PC-9 (cell line): ENCODE measurements at regions not wholly inside any gene's neighbourhood (a gene's known extent, or its start where the extent isn't known, plus 50 kb on each side); places are given as distances from the start of the nearest gene placed in this dataset.

ENCODE experiments used
- CTCF ChIP-seq: fragments of 200-600 bp; sonication (generic); conservative IDR thresholded peaks from 2 replicates; pipeline ENCODE4 v1.6.1; 2017; ENCODE audit warnings: mixed run types, antibody characterized with exemption, mild to moderate bottlenecking, moderate library complexity
- EZH2 ChIP-seq: fragments of 200-600 bp; sonication (generic); IDR thresholded peaks from 2 replicates; pipeline ENCODE4 v1.8.0; 2017; ENCODE audit warnings: antibody characterized with exemption, low read depth

- TF ChIP-seq CTCF (no peak), EZH2 (no peak)
Observed at GRCh38 chr1:37175666-37176215, 141.4 kb upstream of the GRIK3 start.
